ENCODE measurements at regions not wholly inside any gene's neighbourhood (a gene's known extent, or its start where the extent isn't known, plus 50 kb on each side); places are given as distances from the start of the nearest gene placed in this dataset.

- no peaks in the 10 kb centered on the region for H3K27me3 ChIP-seq (ENCODE audit: control insufficient read depth, insufficient read depth, low read length)
- no peaks in the 10 kb centered on the region for H3K36me3 ChIP-seq (ENCODE audit: control insufficient read depth, insufficient read depth, low read length)
- DNase-seq (ENCODE audit: low read depth) = no peak
- TF ChIP-seq CTCF (IDR thresholded peaks at IDR 0.05; ENCODE audit: insufficient read depth, low read length, poor library complexity, severe bottlenecking) = no peak
- H3K4me3 ChIP-seq (ENCODE audit: low read depth, low read length) = no peak overlapping the region
Measured at GRCh38 chr7:131131746-131132431, 195.8 kb upstream of the MKLN1 start.

- Histone ChIP-seq H3K4me3 (ENCODE audit: low read depth, low read length) (no peak overlapping the region), H3K36me3 (ENCODE audit: control insufficient read depth, insufficient read depth, low read length) (no peaks in the 10 kb centered on the region), H3K27me3 (ENCODE audit: control insufficient read depth, insufficient read depth, low read length) (no peaks in the 10 kb centered on the region)
- DNase-seq (ENCODE audit: low read depth) = no peak
- TF ChIP-seq CTCF (IDR thresholded peaks at IDR 0.05; ENCODE audit: insufficient read depth, low read length, poor library complexity, severe bottlenecking) = no peak
Measured at GRCh38 chr7:131139462-131139861, 188.2 kb upstream of the MKLN1 start.

GRCh38 chr7:131141443-131141967, 186.2 kb upstream of the MKLN1 start:
- Histone ChIP-seq H3K36me3 (ENCODE audit: control insufficient read depth, insufficient read depth, low read length) (no peaks in the 10 kb centered on the region), H3K27me3 (ENCODE audit: control insufficient read depth, insufficient read depth, low read length) (no peaks in the 10 kb centered on the region), H3K4me3 (ENCODE audit: low read depth, low read length) (no peak overlapping the region)
- no peak for TF ChIP-seq CTCF (IDR thresholded peaks at IDR 0.05; ENCODE audit: insufficient read depth, low read length, poor library complexity, severe bottlenecking)
- no peak for DNase-seq (ENCODE audit: low read depth)

- no peak for DNase-seq (ENCODE audit: low read depth)
- no peaks in the 10 kb centered on the region for H3K27me3 ChIP-seq (ENCODE audit: control insufficient read depth, insufficient read depth, low read length)
- no peak overlapping the region for H3K4me3 ChIP-seq (ENCODE audit: low read depth, low read length)
- TF ChIP-seq CTCF (IDR thresholded peaks at IDR 0.05; ENCODE audit: insufficient read depth, low read length, poor library complexity, severe bottlenecking) = no peak
- H3K36me3 ChIP-seq (ENCODE audit: control insufficient read depth, insufficient read depth, low read length) = no peaks in the 10 kb centered on the region
Measured at GRCh38 chr7:131143869-131144268, 183.8 kb upstream of the MKLN1 start.

- no peak overlapping the region for H3K4me3 ChIP-seq (ENCODE audit: low read depth, low read length)
- no peak for TF ChIP-seq CTCF (IDR thresholded peaks at IDR 0.05; ENCODE audit: insufficient read depth, low read length, poor library complexity, severe bottlenecking)
- no peaks in the 10 kb centered on the region for H3K27me3 ChIP-seq (ENCODE audit: control insufficient read depth, insufficient read depth, low read length)
- no peaks in the 10 kb centered on the region for H3K36me3 ChIP-seq (ENCODE audit: control insufficient read depth, insufficient read depth, low read length)
- DNase-seq (ENCODE audit: low read depth) = no peak
Measured at GRCh38 chr7:131145026-131145425, 182.7 kb upstream of the MKLN1 start.

- Histone ChIP-seq H3K27me3 (ENCODE audit: control insufficient read depth, insufficient read depth, low read length) (no peaks in the 10 kb centered on the region), H3K36me3 (ENCODE audit: control insufficient read depth, insufficient read depth, low read length) (no peaks in the 10 kb centered on the region), H3K4me3 (ENCODE audit: low read depth, low read length) (no peak overlapping the region)
- TF ChIP-seq CTCF (IDR thresholded peaks at IDR 0.05; ENCODE audit: insufficient read depth, low read length, poor library complexity, severe bottlenecking) = no peak
- no peak for DNase-seq (ENCODE audit: low read depth)
Measured at GRCh38 chr7:131145770-131146169, 181.9 kb upstream of the MKLN1 start.

Measured in kidney epithelial cell (primary cell).